Breast epithelium (tissue), 3 donors: ENCODE measurements at regions not wholly inside any gene's neighbourhood (a gene's known extent, or its start where the extent isn't known, plus 50 kb on each side); places are given as distances from the start of the nearest gene placed in this dataset.

Source experiments
- POLR2AphosphoS5 ChIP-seq, 3 donors: sonication (generic); formaldehyde crosslinking; IDR thresholded peaks; one replicate each; pipeline ENCODE4 v1.6.1; 2017; ENCODE audit warnings: antibody characterized with exemption in 3 of 3
- TF ChIP-seq, protein P1 (sequence below), 3 donors: fragments of 450-650 bp; IDR thresholded peaks; one replicate each; pipeline ENCODE4 v1.5.1; 2016 to 2017; ENCODE audit warnings: antibody characterized with exemption in 3 of 3, mild to moderate bottlenecking in 3 of 3, moderate library complexity in 3 of 3

DNA sequence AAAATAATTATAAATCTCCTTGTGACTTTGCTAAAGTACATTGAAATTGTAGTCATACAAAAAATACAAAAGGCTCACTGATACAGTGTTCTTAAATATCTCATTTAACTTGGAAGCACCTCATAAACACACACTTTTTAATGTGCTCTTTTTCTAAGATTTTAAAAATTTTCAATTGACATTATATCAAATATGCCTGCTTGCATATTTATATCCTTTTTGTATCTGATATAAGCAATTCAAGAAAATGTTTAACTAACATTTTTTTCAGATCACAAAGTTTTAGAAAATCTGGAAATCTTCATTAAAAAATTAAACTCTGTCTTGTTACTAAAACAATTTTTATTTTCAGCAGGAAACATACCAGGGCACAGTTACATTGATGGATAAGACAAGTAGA, 661.5 kb downstream of the REEP3 start:
- TF ChIP-seq POLR2AphosphoS5 (IDR thresholded peaks at IDR 0.05), result no peak
- TF ChIP-seq, protein P1, sequence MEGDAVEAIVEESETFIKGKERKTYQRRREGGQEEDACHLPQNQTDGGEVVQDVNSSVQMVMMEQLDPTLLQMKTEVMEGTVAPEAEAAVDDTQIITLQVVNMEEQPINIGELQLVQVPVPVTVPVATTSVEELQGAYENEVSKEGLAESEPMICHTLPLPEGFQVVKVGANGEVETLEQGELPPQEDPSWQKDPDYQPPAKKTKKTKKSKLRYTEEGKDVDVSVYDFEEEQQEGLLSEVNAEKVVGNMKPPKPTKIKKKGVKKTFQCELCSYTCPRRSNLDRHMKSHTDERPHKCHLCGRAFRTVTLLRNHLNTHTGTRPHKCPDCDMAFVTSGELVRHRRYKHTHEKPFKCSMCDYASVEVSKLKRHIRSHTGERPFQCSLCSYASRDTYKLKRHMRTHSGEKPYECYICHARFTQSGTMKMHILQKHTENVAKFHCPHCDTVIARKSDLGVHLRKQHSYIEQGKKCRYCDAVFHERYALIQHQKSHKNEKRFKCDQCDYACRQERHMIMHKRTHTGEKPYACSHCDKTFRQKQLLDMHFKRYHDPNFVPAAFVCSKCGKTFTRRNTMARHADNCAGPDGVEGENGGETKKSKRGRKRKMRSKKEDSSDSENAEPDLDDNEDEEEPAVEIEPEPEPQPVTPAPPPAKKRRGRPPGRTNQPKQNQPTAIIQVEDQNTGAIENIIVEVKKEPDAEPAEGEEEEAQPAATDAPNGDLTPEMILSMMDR (IDR thresholded peaks at IDR 0.05), result no peak
